Central memory CD4-positive, alpha-beta T cell (primary cell): ENCODE measurements at regions not wholly inside any gene's neighbourhood (a gene's known extent, or its start where the extent isn't known, plus 50 kb on each side); places are given as distances from the start of the nearest gene placed in this dataset.
A peak's percentile ranks its signal among the peaks of the same experiment; 100 is the strongest.
"Not testable (repeated sequence)": the region's sequence is repeated elsewhere in the genome, so short reads cannot be mapped to it uniquely, and the experiment has no call there.

Experiments used
- DNase-seq: peaks from one replicate; pipeline ENCODE4 v3.0.0; 2022

DNA sequence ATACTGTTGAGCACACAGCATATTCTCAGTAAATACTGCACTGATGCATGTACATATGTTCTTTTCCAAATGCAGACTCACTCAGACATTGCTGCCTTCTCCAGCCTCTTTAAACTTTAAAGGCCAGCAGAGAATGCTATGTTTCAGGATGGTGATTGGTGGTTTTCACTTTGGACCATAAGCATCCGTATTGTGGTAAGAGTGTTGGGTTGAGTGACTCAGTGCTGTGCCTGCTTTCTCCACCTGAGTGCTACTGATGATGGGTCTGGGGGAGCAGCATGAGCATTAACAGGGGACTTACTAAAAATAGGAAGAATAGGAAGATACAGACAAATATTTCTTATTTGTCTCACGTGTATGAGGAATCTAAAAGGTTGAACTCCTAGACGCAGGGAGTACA, 56.3 kb upstream of the ZNF92 start:
- no peak for DNase-seq

DNA sequence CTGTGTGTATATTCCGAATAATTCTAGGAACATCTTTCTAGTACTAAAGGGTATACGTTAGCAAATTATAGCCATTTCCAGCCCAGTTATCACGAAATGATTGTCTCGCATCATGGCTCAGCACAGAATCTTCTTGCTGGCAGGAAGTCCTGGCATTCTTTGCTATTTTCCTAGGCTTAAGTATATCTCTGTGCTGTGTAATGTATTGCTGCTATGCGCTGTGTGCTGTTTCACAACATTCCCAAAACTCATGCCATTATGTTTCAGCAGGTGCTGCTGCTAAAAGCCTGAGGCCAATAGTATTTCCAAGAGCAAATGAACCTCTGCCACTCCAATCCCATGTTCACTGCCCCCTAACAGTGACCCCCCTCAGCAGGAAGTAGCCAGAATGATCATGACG, 62.9 kb upstream of the ZNF92 start:
- no peak for DNase-seq

DNA sequence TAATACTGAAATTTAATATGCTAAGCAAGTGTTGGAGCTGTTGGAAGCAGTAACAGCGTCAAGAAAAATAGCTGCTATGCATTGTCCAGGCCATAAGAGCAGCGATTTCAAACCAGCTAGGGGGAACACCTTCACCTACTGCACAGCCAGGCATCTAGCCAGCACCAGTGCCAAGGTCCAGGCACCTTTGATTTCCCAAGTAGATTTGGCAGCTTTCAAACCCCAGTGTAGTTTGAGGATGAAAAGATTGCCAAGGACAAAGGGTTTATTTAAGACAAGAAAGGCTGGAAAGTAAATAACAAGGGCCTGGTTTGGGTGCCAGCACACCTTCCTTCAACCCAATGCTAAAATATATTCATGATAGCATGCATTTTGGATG, 65.4 kb upstream of the ZNF92 start:
- no peak for DNase-seq

DNA sequence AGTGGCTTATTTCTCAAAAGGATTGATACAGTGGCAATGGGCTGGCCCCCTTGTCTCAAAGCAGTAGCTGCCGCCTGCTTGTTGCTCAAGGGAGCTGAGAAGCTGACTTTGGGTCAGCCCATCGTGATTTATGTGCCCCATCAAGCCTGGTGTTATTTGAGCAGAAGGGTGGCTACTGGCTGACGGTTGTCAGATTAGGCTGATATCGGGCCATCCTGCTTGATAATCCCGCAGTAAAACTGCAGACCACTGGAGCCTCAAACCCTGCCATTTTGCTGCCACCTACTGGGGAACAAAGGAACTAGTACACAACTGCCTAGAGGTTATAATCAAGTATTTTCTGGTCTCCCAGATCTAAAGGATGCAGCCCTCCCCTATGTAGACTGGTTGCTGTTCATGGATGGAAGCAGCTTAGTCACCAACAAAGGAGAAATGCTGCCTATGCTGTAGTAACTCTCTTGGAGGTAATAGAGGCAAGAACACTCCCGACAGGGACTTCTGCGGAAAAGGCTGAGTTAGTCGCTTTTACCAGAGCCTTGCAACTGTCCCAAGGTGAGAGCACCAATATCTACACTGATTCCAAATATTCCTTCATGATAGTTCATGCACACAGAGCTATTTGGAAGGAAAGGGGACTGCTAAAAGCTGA, 65.9 kb upstream of the ZNF92 start:
- peak; percentile 37 for DNase-seq

DNA sequence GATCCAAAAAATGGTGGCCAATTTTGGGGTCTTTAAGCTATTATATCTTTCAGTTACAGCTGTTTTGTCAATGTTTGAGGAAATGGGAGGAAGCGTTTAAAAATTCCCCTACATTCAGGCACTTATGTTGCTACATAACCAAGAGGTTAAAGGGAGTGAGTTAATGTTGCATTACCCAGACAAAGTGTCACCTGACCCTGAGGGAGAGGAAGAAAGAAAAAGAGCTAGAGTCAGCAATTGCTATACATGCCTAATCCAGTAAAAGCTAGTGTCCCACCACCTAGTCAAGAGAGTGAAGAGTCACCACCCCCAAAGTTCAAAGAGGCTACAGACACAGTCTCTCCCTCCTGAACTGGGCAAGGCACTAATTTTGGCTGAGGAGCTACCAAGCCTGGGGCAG, 69.5 kb upstream of the ZNF92 start:
- DNase-seq = no peak

DNA sequence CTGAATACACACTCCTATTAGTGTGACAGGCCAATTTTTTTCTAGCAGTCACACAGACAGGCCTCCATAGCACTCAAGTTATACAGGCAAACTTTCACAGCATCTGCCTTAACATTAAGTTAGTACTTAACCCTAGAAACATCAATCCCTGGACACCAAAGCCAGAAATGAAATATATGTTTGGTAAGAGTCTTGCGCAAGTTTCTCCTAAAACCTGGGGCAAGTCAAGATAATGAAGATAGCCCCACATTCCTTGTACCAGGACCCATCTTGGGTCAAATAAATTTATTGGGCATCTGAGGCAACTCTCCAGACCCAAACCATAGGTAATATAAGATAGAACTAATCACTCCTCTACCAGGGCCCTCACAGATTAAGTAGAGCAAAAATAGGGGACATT, 70.8 kb upstream of the ZNF92 start:
- no peak for DNase-seq

DNA sequence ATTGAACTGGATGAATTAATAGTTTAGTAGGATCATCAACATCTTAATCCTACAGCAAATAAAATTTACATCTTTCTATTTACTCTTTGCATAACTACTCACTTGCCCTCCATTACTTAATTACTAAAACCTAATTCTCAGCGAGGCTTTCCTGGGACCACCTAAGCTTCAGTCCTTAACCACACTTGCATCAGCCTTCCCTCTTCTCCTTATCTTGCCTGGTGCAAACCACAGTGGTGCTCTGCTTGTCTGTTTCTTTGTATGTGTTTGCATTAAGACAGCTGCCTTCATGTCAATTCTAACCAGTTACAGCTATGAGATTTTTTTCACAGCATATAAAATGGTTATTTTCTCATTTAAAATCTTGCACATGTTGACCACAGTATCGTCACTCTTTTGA, 72.6 kb upstream of the ZNF92 start:
- DNase-seq = no peak

DNA sequence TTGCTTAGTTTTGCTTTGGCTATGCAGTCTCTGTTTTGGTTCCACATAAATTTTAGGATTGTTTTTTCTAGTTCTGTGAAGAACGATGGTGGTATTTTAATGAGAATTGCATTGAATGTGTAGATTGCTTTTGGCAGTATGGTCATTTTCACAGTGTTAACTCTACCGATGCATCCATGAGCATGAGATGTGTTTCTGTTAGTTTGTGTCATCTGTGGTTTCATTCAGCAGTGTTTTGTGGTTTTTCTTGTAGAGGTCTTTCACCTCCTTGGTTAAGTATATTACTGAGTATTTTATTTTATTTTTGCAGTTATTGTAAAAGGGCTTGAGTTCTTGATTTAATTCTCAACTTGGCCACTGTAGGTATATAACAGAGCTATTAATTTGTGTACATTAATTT, 78.2 kb upstream of the ZNF92 start:
- DNase-seq = no peak

DNA sequence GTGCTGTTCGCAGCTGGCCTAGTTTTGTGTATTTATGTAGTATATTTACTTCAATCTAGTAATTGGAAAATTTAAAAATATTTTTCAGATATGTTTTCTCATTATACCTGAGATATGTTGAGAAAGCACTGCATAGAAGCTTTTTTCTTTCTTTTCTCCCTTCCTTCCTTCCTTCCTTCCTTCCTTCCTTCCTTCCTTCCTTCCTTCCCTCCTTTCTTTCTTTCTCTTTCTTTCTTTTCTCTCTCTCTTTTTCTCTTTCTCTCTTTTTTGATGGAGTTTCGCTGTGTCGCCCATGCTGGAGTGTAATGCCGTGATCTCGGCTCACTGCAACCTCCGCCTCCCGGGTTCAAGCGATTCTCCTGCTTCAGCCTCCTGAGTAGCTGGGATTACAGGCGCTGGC, 83.3 kb upstream of the ZNF92 start:
- DNase-seq = not testable (repeated sequence)

DNA sequence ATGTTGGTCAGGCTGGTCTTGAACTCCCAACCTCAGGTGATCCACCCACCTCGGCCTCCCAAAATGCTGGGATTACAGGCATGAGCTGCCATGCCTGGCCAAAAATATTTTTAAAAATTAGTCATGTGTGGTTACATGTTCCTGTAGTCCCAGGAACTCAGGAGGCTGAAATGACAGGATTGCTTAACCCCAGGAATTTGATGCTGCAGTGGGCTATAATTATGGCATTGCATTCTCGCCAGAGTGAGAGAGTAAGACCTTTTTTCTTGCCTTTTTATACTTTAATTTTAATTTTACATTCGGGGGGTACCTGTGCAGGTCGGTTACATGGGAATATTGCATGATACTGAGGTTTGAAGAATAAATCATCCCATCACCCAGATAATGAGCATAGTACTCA, 86.6 kb upstream of the ZNF92 start:
- DNase-seq = no peak

DNA sequence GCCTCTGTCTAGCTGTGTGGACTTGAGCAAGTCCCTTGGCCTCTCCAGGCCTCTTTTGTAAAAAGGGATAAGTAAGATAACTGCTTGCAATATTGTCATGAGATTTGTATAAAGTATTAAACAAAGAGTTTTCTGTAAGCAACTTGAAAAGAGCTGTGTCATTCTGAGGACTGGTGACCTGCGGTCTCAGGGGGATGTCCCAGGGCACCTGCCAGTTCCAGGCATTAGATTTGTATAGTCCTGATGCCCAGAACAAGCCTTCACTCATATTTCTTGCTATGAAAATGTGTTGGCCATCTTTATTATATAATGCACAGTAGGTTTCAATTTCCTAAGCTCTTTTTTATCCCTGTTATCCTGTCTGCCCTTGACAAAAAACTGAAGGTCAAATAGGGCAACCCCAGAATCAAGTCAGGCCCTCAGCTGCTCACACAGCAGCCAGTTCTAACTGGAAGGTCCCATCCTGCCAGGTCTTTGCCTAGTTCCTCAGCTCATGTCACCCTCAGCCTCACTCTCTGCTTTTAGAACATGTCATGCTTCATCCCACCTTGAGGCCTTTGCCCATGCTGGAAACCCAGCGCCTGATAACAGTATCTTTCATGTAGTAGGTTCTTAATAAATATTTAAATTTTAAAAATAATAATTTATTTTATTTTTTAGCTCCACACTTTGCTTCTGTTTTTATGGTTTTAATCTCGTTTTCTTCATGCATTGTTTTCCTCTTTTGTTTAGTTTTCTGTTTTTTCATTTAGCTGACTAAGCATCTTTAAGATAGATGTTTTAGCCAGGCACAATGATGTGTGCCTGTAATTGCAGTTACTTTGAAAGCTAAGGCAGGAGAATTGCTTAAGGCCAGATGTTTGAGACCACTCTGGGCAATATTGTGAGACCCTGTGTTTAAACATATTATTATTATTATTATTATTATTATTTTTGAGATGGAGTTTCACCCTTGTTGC, 87.5 kb upstream of the ZNF92 start:
- no peak for DNase-seq

DNA sequence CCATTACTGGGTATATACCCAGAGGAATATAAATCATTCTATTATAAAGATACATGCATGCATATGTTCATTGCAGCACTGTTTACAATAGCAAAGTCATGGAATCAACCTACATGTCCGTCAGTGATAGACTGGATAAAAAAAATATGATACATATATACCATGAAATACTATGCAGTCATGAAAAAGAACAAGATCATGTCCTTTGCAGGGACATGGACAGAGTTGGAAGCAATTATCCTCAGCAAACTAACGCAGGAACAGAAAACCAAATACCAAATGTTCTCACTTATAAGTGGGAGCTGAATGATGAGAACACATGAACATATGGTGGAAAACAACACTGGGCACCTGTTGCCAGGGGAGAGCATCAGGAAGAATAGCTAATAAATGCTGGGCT, 88.4 kb upstream of the ZNF92 start:
- DNase-seq = not testable (repeated sequence)

DNA sequence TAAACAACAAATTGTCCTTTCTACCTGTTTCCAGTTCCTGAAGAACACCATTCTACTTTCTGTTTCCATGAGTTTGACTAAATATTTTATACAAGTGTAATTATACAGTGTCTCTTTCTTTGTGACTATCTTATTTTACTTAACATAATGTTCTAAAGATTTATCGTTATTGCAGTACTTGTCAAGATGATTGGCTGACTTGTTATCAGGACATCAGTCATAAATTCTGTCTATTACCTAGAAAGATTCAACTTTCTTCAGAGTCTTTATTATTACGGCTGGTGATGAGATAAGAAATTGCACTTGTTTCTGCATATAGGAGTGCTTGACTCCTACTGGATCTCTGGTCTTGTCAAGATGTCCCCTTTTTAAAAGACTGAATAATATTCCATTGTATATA, 93.9 kb upstream of the ZNF92 start:
- no peak for DNase-seq

DNA sequence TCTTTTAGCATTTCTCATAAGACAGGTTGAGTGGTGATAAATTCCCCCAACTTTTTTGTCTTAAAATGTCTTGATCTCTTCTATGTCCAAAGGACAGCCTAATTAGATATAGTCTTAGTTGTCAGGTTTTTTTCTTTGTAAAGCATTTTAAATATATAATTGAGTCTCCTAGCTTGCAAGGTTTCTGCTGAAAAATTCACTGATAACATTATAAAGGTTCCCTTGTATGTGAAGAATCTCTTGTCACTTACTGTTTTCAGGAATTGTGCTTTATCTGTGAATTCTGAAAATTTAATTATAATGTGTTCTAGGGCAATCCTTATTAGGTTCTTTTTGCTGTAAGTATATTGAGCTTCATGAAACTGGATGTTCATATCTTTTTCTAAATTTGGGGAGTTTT, 96.8 kb upstream of the ZNF92 start:
- DNase-seq = no peak

DNA sequence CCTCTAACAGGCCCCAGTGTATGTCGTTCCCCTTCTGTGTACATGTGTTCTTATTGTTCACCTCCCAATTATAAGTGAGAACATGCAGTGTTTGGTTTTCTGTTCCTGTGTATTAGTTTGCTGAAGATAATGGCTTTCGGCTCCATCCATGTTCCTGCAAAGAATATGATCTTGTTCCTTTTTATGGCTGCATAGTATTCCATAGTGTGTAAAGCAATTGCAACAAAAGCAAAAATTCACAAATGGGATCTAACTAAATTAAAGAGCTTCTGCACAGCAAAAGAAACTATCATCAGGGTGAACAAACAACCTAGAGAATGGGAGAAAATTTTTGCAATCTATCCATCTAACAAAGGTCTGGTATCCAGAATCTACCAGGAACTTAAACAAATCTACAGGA, 102.2 kb upstream of the ZNF92 start:
- DNase-seq = not testable (repeated sequence)

DNA sequence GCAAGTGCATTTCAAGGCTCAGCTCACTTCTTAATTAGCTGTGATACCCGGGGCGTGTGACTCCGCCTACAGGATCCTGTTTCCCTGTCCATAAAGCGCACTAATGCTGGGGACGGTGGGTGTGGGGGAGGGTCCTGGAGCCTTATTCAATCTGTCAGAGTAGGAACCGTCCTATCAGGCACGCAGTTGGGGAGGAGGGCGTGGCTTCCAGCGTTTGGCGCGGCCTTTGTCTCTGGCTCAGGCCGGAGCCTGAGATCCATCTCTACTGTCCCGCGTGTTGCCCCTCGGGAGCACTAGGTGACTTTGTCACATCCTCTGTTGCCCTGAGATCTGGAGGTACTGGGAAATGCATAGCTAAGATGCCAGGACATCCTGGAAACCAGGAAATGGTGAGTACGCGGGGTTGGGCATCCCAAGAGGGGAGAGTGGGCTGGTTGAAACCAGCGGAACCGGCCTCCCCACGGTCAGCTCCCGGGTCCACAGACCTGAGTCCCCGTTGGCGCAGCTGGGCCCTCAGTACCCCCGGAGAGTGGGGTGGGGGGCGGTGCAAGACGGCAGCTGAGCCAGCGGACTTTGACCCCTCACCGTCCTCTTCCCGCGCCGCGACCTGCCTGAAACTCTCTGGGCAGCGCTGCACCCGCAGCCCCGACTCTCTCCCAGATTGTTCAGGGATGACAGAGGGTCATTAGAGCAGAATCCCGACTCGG, 104.4 kb upstream of the ZNF92 start:
- no peak for DNase-seq

DNA sequence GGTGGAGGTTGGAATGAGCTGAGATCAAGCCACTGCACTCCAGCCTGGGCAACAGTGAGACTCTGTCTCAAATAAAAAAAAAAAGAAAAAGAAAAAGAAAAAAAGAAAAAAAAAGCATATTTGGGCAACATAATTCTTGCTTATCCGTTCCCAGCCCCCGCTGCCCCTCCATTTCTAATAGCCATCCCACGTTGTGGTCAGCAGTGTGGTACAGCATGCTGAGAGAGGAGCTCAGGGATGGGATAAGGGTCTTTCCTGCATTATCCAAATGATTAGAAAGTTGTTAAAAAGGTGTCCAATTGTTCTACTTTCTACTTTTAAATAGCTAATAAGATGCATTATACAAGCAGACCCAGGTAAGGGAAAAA, 104.9 kb upstream of the ZNF92 start:
- no peak for DNase-seq

DNA sequence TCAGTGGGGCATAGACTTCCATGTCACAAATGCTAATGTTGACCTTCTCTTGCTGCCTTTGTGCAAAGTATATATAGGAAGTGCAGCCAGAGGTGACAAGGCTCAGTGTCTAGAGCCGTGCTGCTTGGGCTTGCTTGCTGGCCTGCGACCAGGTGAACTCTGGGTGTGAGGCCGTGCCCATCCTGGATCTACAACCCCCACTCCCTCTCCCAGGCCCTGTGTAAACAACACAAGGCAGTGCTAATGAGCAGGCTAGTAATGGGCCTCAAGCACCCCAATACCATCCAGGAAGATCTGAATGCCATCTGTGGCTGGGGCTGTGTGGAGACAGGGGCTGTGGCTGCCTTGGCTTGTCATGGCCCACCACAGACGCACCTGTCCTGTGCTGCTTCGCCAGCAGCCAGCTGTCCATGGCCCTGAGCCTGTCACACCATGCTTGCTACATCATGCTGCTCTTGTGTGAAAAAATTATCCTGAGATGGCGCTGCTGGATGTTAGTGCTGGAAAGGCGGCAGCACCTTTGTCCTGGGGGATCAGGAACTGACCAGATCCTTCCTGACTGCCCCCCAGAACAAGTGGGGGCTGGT, 107.6 kb upstream of the ZNF92 start:
- DNase-seq = no peak

DNA sequence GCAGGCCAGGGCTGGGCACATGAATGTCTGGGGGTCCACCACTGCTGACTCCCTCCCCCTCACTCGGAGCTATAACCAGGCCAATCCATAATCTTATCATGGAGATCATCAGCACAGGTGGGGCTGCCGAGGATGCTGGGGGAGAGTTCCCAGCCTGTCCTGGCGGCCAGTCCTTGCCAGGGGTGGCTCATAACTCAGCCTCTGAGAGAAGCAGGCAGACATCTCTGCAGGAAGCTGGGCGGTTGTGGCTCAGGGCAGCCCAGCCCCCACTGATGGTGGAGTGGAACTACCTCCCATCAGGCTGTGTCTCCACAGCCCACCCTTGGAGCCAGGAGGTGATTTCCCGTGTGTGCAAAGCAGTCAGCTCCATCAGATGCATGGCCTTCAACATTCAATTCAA, 109.4 kb upstream of the ZNF92 start:
- DNase-seq = no peak

DNA sequence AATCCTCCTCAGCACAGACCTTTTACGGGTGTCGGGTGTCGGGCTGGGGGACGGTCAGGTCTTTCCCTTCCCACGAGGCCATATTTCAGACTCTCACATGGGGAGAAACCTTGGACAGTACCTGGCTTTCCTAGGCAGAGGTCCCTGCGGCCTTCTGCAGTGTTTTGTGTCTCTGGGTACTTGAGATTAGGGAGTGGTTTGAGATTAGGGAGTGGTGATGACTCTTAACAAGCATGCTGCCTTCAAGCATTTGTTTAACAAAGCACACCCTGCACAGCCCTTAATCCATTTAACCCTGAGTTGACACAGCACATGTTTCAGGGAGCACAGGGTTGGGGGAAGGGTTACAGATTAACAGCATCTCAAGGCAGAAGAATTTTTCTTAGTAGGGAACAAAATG, 113.0 kb upstream of the ZNF92 start:
- DNase-seq = not testable (repeated sequence)

DNA sequence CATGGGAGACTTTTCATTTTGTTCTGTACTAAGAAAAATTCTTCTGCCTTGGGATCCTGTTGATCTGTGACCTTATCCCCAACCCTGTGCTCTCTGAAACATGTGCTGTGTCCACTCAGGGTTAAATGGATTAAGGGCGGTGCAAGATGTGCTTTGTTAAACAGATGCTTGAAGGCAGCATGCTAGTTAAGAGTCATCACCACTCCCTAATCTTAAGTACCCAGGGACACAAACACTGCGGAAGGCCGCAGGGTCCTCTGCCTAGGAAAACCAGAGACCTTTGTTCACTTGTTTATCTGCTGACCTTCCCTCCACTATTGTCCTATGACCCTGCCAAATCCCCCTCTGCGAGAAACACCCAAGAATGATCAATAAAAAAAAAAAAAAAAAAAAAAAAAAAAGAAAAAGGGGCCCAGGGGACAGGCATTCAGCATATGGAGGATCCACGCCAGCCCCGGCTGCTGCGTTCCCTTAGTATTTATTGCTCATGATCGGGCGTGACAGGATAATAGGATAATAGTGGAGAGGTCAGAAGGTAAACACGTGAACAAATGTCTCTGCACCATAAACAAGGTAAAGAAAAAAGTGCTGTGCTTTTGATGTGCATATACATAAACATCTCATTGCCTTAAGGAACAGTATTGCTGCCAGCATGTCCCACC, 113.7 kb upstream of the ZNF92 start:
- not testable (repeated sequence) for DNase-seq

DNA sequence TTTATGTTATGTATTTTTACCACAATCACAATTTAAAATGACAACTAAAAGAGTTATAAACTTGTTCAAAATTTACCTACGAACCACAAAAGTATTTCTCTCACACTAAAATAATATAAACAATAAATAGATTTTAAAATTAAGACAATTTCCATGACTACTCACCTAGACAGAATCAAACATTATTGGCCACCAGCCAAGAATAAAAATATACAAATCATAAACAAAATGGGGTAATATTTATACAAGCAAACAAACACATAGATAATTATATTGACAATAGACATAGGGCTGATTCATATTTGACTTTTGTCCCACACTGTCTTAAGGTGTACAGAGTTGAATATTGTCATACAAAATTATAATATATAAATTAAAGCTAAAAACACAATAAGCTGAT, 119.6 kb upstream of the ZNF92 start:
- no peak for DNase-seq
